GM23338 (cell line): ENCODE measurements at regions not wholly inside any gene's neighbourhood (a gene's known extent, or its start where the extent isn't known, plus 50 kb on each side); places are given as distances from the start of the nearest gene placed in this dataset.

ENCODE experiments used
- CREB1 ChIP-seq: fragments of 250-450 bp; sonication (Bioruptor Pico); IDR thresholded peaks from 2 replicates; pipeline ENCODE4 v1.5.0; 2020; ENCODE audit warnings: low read depth, mild to moderate bottlenecking, moderate library complexity
- CTCF ChIP-seq, 2 experiments: fragments of 200-600 bp in 1 of 2; sonication (generic) in 1 of 2; conservative IDR thresholded peaks; 2 replicates each; pipeline versions ENCODE4 v1.5.1 to v1.6.1; 2016 to 2017; ENCODE audit warnings: antibody characterized with exemption in 2 of 2, low read depth in 2 of 2, mild to moderate bottlenecking in 2 of 2, moderate library complexity in 1 of 2
- EZH2 ChIP-seq: fragments of 200-600 bp; sonication (generic); IDR thresholded peaks from one replicate; pipeline ENCODE4 v1.8.0; 2017; ENCODE audit warnings: antibody characterized with exemption, mild to moderate bottlenecking, low read depth; ENCODE audit not compliant: unreplicated experiment
- POLR2AphosphoS5 ChIP-seq: IDR thresholded peaks from 2 replicates; pipeline ENCODE4 v1.6.1; 2016; ENCODE audit warnings: antibody characterized with exemption, low read depth
- REST ChIP-seq: IDR thresholded peaks from one replicate; pipeline ENCODE4 v1.6.1; 2018; ENCODE audit warnings: antibody characterized with exemption; ENCODE audit not compliant: unreplicated experiment

GRCh38 chr4:174418640-174419212 lies 103.6 kb downstream of the HPGD start:
- no peak for TF ChIP-seq CTCF (conservative IDR thresholded peaks at IDR 0.05; ENCODE audit: low read depth in 2 of 2)
- TF ChIP-seq POLR2AphosphoS5, result no peak
- TF ChIP-seq REST, result no peak
- no peak for TF ChIP-seq EZH2
- TF ChIP-seq CREB1 (CRISPR knock-in tag), result no peak
